Stimulated activated CD4-positive, alpha-beta T cell treated with anti-CD3 and anti-CD28 coated beads, Interleukin-12 subunit alpha, Interleukin-12 subunit beta, amount 100 ng/mL, for 24 hours (primary cell): ENCODE measurements at regions not wholly inside any gene's neighbourhood (a gene's known extent, or its start where the extent isn't known, plus 50 kb on each side); places are given as distances from the start of the nearest gene placed in this dataset.

ENCODE experiments used
- DNase-seq, 2 experiments: peaks; one replicate each; pipeline ENCODE4 v3.0.0-alpha.2; 2020; ENCODE audit warnings: low read depth in 2 of 2

GRCh38 chr6:37556881-37557644, 57.4 kb upstream of the CCDC167 start:
- DNase-seq = no peak

- no peak for DNase-seq
Measured at GRCh38 chr6:37555040-37555781, 55.5 kb upstream of the CCDC167 start.

GRCh38 chr6:37554480-37554819, 54.8 kb upstream of the CCDC167 start:
- no peak for DNase-seq

- DNase-seq = no peak
Measured at GRCh38 chr6:37552267-37552666, 52.6 kb upstream of the CCDC167 start.

GRCh38 chr6:37551867-37552266, 52.2 kb upstream of the CCDC167 start:
- no peak for DNase-seq

GRCh38 chr6:37551446-37551845, 51.8 kb upstream of the CCDC167 start:
- DNase-seq = no peak

GRCh38 chr6:37551002-37551401, 51.3 kb upstream of the CCDC167 start:
- no peak for DNase-seq

- no peak for DNase-seq
Measured at GRCh38 chr6:37550191-37550831, 50.6 kb upstream of the CCDC167 start.

GRCh38 chr6:37549558-37549957, 49.9 kb upstream of the CCDC167 start:
- DNase-seq = no peak
